IMR-90 (cell line): ENCODE measurements at regions not wholly inside any gene's neighbourhood (a gene's known extent, or its start where the extent isn't known, plus 50 kb on each side); places are given as distances from the start of the nearest gene placed in this dataset.
A peak's percentile ranks its signal among the peaks of the same experiment; 100 is the strongest.

Source experiments
- ATAC-seq: fragments of 200-7000 bp; cut with Tn5 transposase; 2 replicates; pipeline ENCODE4 v1.9.1; 2020; ENCODE audit warnings: low read depth, mild to moderate bottlenecking, moderate library complexity
- BruUV-seq: library from RNA; stranded (reverse); fragments of 400-500 nt; replicated peaks from 2 replicates; lab custom pipeline; 2021; lab: Mats Ljungman, UMichigan
- CTCF ChIA-PET: fragments of 300-600 bp; formaldehyde crosslinking; extraction: SDS; loops from one replicate; lab custom pipeline; 2021; ENCODE audit warnings: antibody characterized with exemption; lab: Yijun Ruan, JAX
- POLR2A ChIA-PET: fragments of 300-600 bp; sonication (Branson Sonifier 250); formaldehyde crosslinking; loops from one replicate; lab custom pipeline; 2022; ENCODE audit warnings: antibody characterized with exemption; ENCODE audit not compliant: unreplicated experiment; lab: Charles Lee
- DNase-seq: peaks from one replicate; pipeline ENCODE4 v3.0.0; 2013
- H2AFZ ChIP-seq: replicated peaks from 2 replicates; pipeline ENCODE3; 2013; ENCODE audit warnings: low read length, mild to moderate bottlenecking; ENCODE audit not compliant: poor library complexity
- H2AK5ac ChIP-seq: 2 replicates; pipeline ENCODE4 v1.6.1; 2013; ENCODE audit warnings: low read depth, low read length, inconsistent platforms
- H2AK9ac ChIP-seq: replicated peaks from 2 replicates; pipeline ENCODE3; 2013; ENCODE audit warnings: mild to moderate bottlenecking, low read depth, low read length, moderate library complexity; ENCODE audit not compliant: poor library complexity
- H2BK120ac ChIP-seq: 2 replicates; pipeline ENCODE4 v1.6.1; 2013; ENCODE audit warnings: low read depth, low read length, inconsistent platforms
- H2BK15ac ChIP-seq: 3 replicates; pipeline ENCODE4 v1.6.1; 2013; ENCODE audit warnings: low read depth, low read length, inconsistent platforms
- H2BK20ac ChIP-seq: 2 replicates; pipeline ENCODE4 v1.6.1; 2013; ENCODE audit warnings: low read depth, mild to moderate bottlenecking, inconsistent platforms, low read length, moderate library complexity
- H2BK5ac ChIP-seq: 2 replicates; pipeline ENCODE4 v1.6.1; 2013; ENCODE audit warnings: mild to moderate bottlenecking, low read depth, low read length, inconsistent platforms; ENCODE audit not compliant: poor library complexity, severe bottlenecking
- H3K14ac ChIP-seq: replicated peaks from 2 replicates; pipeline ENCODE4 v1.6.1; 2013; ENCODE audit warnings: low read depth, low read length, inconsistent platforms
- H3K18ac ChIP-seq: 2 replicates; pipeline ENCODE4 v1.6.1; 2013; ENCODE audit warnings: low read depth, low read length, control low read depth
- H3K23ac ChIP-seq: 2 replicates; pipeline ENCODE4 v1.6.1; 2013; ENCODE audit warnings: low read depth, low read length, inconsistent platforms
- H3K27ac ChIP-seq: 2 replicates; pipeline ENCODE4 v1.5.1; 2013; ENCODE audit warnings: mild to moderate bottlenecking, control low read depth, low read length; ENCODE audit not compliant: insufficient read depth
- H3K27me3 ChIP-seq: 2 replicates; pipeline ENCODE4 v1.6.1; 2013; ENCODE audit warnings: low read length; ENCODE audit not compliant: control insufficient read depth, insufficient read depth
- H3K36me3 ChIP-seq: 2 replicates; pipeline ENCODE4 v1.6.1; 2013; ENCODE audit warnings: low read length, mixed read lengths; ENCODE audit not compliant: control insufficient read depth, insufficient read depth
- H3K4ac ChIP-seq: 2 replicates; pipeline ENCODE4 v1.6.1; 2013; ENCODE audit warnings: low read depth, low read length, inconsistent platforms
- H3K4me1 ChIP-seq: 2 replicates; pipeline ENCODE4 v1.6.1; 2013; ENCODE audit warnings: low read length, mixed read lengths; ENCODE audit not compliant: control insufficient read depth, insufficient read depth
- H3K4me2 ChIP-seq: 2 replicates; pipeline ENCODE4 v1.6.1; 2013; ENCODE audit warnings: low read depth, mild to moderate bottlenecking, control low read depth, low read length, moderate library complexity
- H3K4me3 ChIP-seq: 2 replicates; pipeline ENCODE4 v1.5.1; 2013; ENCODE audit warnings: low read depth, mild to moderate bottlenecking, control low read depth, low read length, moderate library complexity; ENCODE audit not compliant: insufficient read depth
- H3K56ac ChIP-seq: 2 replicates; pipeline ENCODE4 v1.6.1; 2013; ENCODE audit warnings: low read length, inconsistent platforms; ENCODE audit not compliant: insufficient read depth; ENCODE audit errors: extremely low read depth
- H3K79me1 ChIP-seq, 2 experiments: 2 replicates each; pipeline ENCODE4 v1.6.1; 2013; ENCODE audit warnings: low read length in 2 of 2, inconsistent platforms in 1 of 2, low read depth in 1 of 2
- H3K9ac ChIP-seq: 2 replicates; pipeline ENCODE4 v1.6.1; 2013; ENCODE audit warnings: low read depth, low read length, control low read depth
- H3K9me1 ChIP-seq: 2 replicates; pipeline ENCODE4 v1.6.1; 2013; ENCODE audit warnings: low read length, inconsistent platforms; ENCODE audit not compliant: insufficient read depth
- H3K9me3 ChIP-seq: 2 replicates; pipeline ENCODE4 v1.6.1; 2013; ENCODE audit warnings: low read length; ENCODE audit not compliant: control insufficient read depth, insufficient read depth
- H4K20me1 ChIP-seq: 2 replicates; pipeline ENCODE4 v1.6.1; 2013; ENCODE audit warnings: low read length, inconsistent platforms; ENCODE audit not compliant: insufficient read depth
- H4K5ac ChIP-seq: 2 replicates; pipeline ENCODE4 v1.6.1; 2013; ENCODE audit warnings: mild to moderate bottlenecking, low read depth, low read length, control low read depth
- H4K8ac ChIP-seq, 2 experiments: 2 replicates each; pipeline ENCODE4 v1.6.1; 2013; ENCODE audit warnings: low read depth in 2 of 2, low read length in 2 of 2, control low read depth in 1 of 2, inconsistent platforms in 1 of 2
- H4K91ac ChIP-seq: 2 replicates; pipeline ENCODE4 v1.6.1; 2013; ENCODE audit warnings: low read depth, low read length, inconsistent platforms; ENCODE audit not compliant: insufficient read depth
- BHLHE40 ChIP-seq: fragments of 150-350 bp; IDR thresholded peaks from 2 replicates; pipeline ENCODE4 v1.6.1; 2016; ENCODE audit warnings: mild to moderate bottlenecking, low read depth, low read length
- CEBPB ChIP-seq: IDR thresholded peaks from 2 replicates; pipeline ENCODE4 v1.6.1; 2012; ENCODE audit warnings: low read depth, low read length, improper control_type of control experiment
- CHD1 ChIP-seq: IDR thresholded peaks from 2 replicates; pipeline ENCODE4 v1.6.1; 2012; ENCODE audit warnings: low read depth, low read length, improper control_type of control experiment
- CTCF ChIP-seq: conservative IDR thresholded peaks from 2 replicates; pipeline ENCODE4 v1.5.1; 2012; ENCODE audit warnings: mild to moderate bottlenecking, low read depth, low read length, improper control_type of control experiment
- ELK1 ChIP-seq: fragments of 150-350 bp; IDR thresholded peaks from 2 replicates; pipeline ENCODE4 v1.6.1; 2016; ENCODE audit warnings: low read depth, mild to moderate bottlenecking, low read length, moderate library complexity, borderline replicate concordance
- FOS ChIP-seq: fragments of 150-350 bp; IDR thresholded peaks from 2 replicates; pipeline ENCODE4 v1.6.1; 2016; ENCODE audit warnings: low read depth, low read length
- MAFK ChIP-seq: IDR thresholded peaks from 2 replicates; pipeline ENCODE4 v1.6.1; 2012; ENCODE audit warnings: low read depth, low read length, improper control_type of control experiment
- MAZ ChIP-seq: IDR thresholded peaks from 2 replicates; pipeline ENCODE4 v1.6.1; 2012; ENCODE audit warnings: low read depth, mild to moderate bottlenecking, low read length, improper control_type of control experiment, moderate library complexity, borderline replicate concordance
- MXI1 ChIP-seq: IDR thresholded peaks from 2 replicates; pipeline ENCODE4 v1.6.1; 2012; ENCODE audit warnings: low read depth, mild to moderate bottlenecking, low read length, moderate library complexity, borderline replicate concordance
- NFE2L2 ChIP-seq: fragments of 150-350 bp; IDR thresholded peaks from 2 replicates; pipeline ENCODE4 v1.6.1; 2016; ENCODE audit warnings: low read depth, mild to moderate bottlenecking, low read length
- POLR2A ChIP-seq: IDR thresholded peaks from 2 replicates; pipeline ENCODE4 v1.6.1; 2012; ENCODE audit warnings: mild to moderate bottlenecking, low read depth, low read length
- RAD21 ChIP-seq: IDR thresholded peaks from 2 replicates; pipeline ENCODE4 v1.6.1; 2012; ENCODE audit warnings: low read length, improper control_type of control experiment
- RCOR1 ChIP-seq: IDR thresholded peaks from 2 replicates; pipeline ENCODE4 v1.6.1; 2012; ENCODE audit warnings: mild to moderate bottlenecking, low read length, improper control_type of control experiment; ENCODE audit not compliant: insufficient replicate concordance
- RFX5 ChIP-seq: IDR thresholded peaks from 2 replicates; pipeline ENCODE4 v1.8.0; 2012; ENCODE audit warnings: low read depth, mild to moderate bottlenecking, low read length, moderate library complexity
- SMC3 ChIP-seq: fragments of 150-350 bp; IDR thresholded peaks from 2 replicates; pipeline ENCODE4 v1.6.1; 2016; ENCODE audit warnings: low read depth, mild to moderate bottlenecking, antibody characterized with exemption, low read length, moderate library complexity
- USF2 ChIP-seq: fragments of 150-350 bp; IDR thresholded peaks from 2 replicates; pipeline ENCODE4 v1.6.1; 2017; ENCODE audit warnings: mild to moderate bottlenecking, antibody characterized with exemption, low read length, low read depth
- WGBS, 2 experiments: methylation state at CpG; one replicate each; pipeline versions ENCODE4 v1.1.5 to v1.1.7; 2013; ENCODE audit warnings: missing lambda C conversion rate in 2 of 2; ENCODE audit not compliant: insufficient read length in 1 of 2; ENCODE audit errors: extremely low coverage in 2 of 2; 5-methylcytosine and 5-hydroxymethylcytosine counted together
- dilution Hi-C: fragments of 300-500 bp; cut with HindIII; formaldehyde crosslinking; loops from one replicate; pipeline ENCODE4 v1.14.3; 2018; ENCODE audit warnings: low sequenced_read_pairs; ENCODE audit not compliant: unreplicated experiment
- in situ Hi-C: fragments of 300-500 bp; cut with MboI; formaldehyde crosslinking; loops from 3 replicates; pipeline ENCODE4 v1.14.3; 2019; ENCODE audit warnings: low sequenced_read_pairs, inconsistent platforms, mixed read lengths
- intact Hi-C: fragments of 100-400 bp; cut with micrococcal nuclease; formaldehyde crosslinking; loops from 2 replicates; pipeline ENCODE4 v1.10.0; 2022

GRCh38 chr13:77838271-77838670 lies 80.4 kb downstream of the EDNRB start:
- in situ Hi-C loops: no loop called here
- no peak overlapping the region for H3K9ac ChIP-seq
- H2AK9ac ChIP-seq: no peak overlapping the region
- BruUV-seq: no TSS peak
- H4K8ac ChIP-seq: no peak overlapping the region
- no peak overlapping the region for H2AK5ac ChIP-seq
- H3K79me1 ChIP-seq: no peaks in the 10 kb centered on the region
- DNase-seq (no peak), ATAC-seq (no peak)
- H3K27me3 ChIP-seq: no peaks in the 10 kb centered on the region
- TF ChIP-seq FOS (no peak), RAD21 (no peak), RFX5 (no peak), MAZ (no peak), POLR2A (no peak), BHLHE40 (no peak), ELK1 (no peak), RCOR1 (no peak), USF2 (no peak), MAFK (no peak), NFE2L2 (no peak), MXI1 (no peak), CTCF (no peak), CHD1 (no peak), CEBPB (no peak), SMC3 (no peak)
- no peaks in the 10 kb centered on the region for H4K20me1 ChIP-seq
- H3K27ac ChIP-seq: no peak overlapping the region
- peak overlapping the region; percentile 51; the same call in 1 of the 2 replicates for H3K18ac ChIP-seq
- ChIA-PET POLR2A (no interaction called here), CTCF (no interaction called here)
- dilution Hi-C loops: no loop called here
- no peak overlapping the region for H2BK15ac ChIP-seq
- no peaks in the 10 kb centered on the region for H3K36me3 ChIP-seq
- H3K4ac ChIP-seq: no peak overlapping the region
- H2BK5ac ChIP-seq: no peak overlapping the region
- H3K9me1 ChIP-seq: no peaks in the 10 kb centered on the region
- H4K5ac ChIP-seq: no peak overlapping the region
- no peak overlapping the region for H3K4me3 ChIP-seq
- no peak overlapping the region for H2BK20ac ChIP-seq
- intact Hi-C loops: no loop called here
- no peak overlapping the region for H2BK120ac ChIP-seq
- no peaks in the 10 kb centered on the region for H3K9me3 ChIP-seq
- H3K14ac ChIP-seq: no peak overlapping the region
- H3K23ac ChIP-seq: no peak overlapping the region
- H4K91ac ChIP-seq: no peak overlapping the region
- no peak overlapping the region for H3K56ac ChIP-seq
- H3K4me2 ChIP-seq: no peak overlapping the region
- H3K4me1 ChIP-seq: peaks cover 3% of the 10 kb centered on the region; the same call in 1 of the 2 replicates
- WGBS, 2 experiments: no CpG with 5 or more reads among the region's 2 CpGs
- H2AFZ ChIP-seq: no peak overlapping the region
